AG10803 (cell line): ENCODE measurements at regions not wholly inside any gene's neighbourhood (a gene's known extent, or its start where the extent isn't known, plus 50 kb on each side); places are given as distances from the start of the nearest gene placed in this dataset.

Experiments used
- DNase-seq: peaks from one replicate; pipeline ENCODE4 v3.0.0; 2010; ENCODE audit warnings: low read depth
- H3K4me3 ChIP-seq: 2 replicates; pipeline ENCODE4 v1.5.1; 2011; ENCODE audit warnings: mild to moderate bottlenecking, low read length, control low read depth
- CTCF ChIP-seq: conservative IDR thresholded peaks from 2 replicates; pipeline ENCODE4 v1.5.1; 2011; ENCODE audit warnings: mild to moderate bottlenecking, low read length, control low read depth, inconsistent platforms

GRCh38 chr10:111923032-111923431 lies 260.5 kb downstream of the GPAM start:
- no peak overlapping the region for H3K4me3 ChIP-seq
- DNase-seq, result no peak
- no peak for TF ChIP-seq CTCF

GRCh38 chr10:111926286-111926685 lies 257.3 kb downstream of the GPAM start:
- no peak for TF ChIP-seq CTCF
- no peak overlapping the region for H3K4me3 ChIP-seq
- DNase-seq, result no peak

GRCh38 chr10:111933937-111934336 lies 249.6 kb downstream of the GPAM start:
- DNase-seq, result no peak
- no peak for TF ChIP-seq CTCF

GRCh38 chr10:111934931-111935330 lies 248.6 kb downstream of the GPAM start:
- no peak for DNase-seq
- no peak overlapping the region for H3K4me3 ChIP-seq
- no peak for TF ChIP-seq CTCF

More at GRCh38 chr10:111933937-111934336, 249.6 kb downstream of the GPAM start:
- H3K4me3 ChIP-seq, result no peak overlapping the region

GRCh38 chr10:111936143-111936542 lies 247.4 kb downstream of the GPAM start:
- DNase-seq, result no peak
- H3K4me3 ChIP-seq, result no peak overlapping the region
- no peak for TF ChIP-seq CTCF

- no peak for DNase-seq
- no peak overlapping the region for H3K4me3 ChIP-seq
- no peak for TF ChIP-seq CTCF
These were observed 239.2 kb downstream of the GPAM start for GRCh38 chr10:111944331-111944730.

- TF ChIP-seq CTCF, result no peak
- no peak for DNase-seq
- H3K4me3 ChIP-seq, result no peak overlapping the region
These were observed 229.6 kb downstream of the GPAM start for GRCh38 chr10:111953949-111954348.
